IMR-90 (cell line): ENCODE measurements at regions not wholly inside any gene's neighbourhood (a gene's known extent, or its start where the extent isn't known, plus 50 kb on each side); places are given as distances from the start of the nearest gene placed in this dataset.
"Not testable (repeated sequence)": the region's sequence is repeated elsewhere in the genome, so short reads cannot be mapped to it uniquely, and the experiment has no call there.

Experiments
- BHLHE40 ChIP-seq: fragments of 150-350 bp; IDR thresholded peaks from 2 replicates; pipeline ENCODE4 v1.6.1; 2016; ENCODE audit warnings: mild to moderate bottlenecking, low read depth, low read length
- CEBPB ChIP-seq: IDR thresholded peaks from 2 replicates; pipeline ENCODE4 v1.6.1; 2012; ENCODE audit warnings: low read depth, low read length, improper control_type of control experiment
- CHD1 ChIP-seq: IDR thresholded peaks from 2 replicates; pipeline ENCODE4 v1.6.1; 2012; ENCODE audit warnings: low read depth, low read length, improper control_type of control experiment
- CTCF ChIP-seq: conservative IDR thresholded peaks from 2 replicates; pipeline ENCODE4 v1.5.1; 2012; ENCODE audit warnings: mild to moderate bottlenecking, low read depth, low read length, improper control_type of control experiment
- ELK1 ChIP-seq: fragments of 150-350 bp; IDR thresholded peaks from 2 replicates; pipeline ENCODE4 v1.6.1; 2016; ENCODE audit warnings: low read depth, mild to moderate bottlenecking, low read length, moderate library complexity, borderline replicate concordance
- FOS ChIP-seq: fragments of 150-350 bp; IDR thresholded peaks from 2 replicates; pipeline ENCODE4 v1.6.1; 2016; ENCODE audit warnings: low read depth, low read length
- MAFK ChIP-seq: IDR thresholded peaks from 2 replicates; pipeline ENCODE4 v1.6.1; 2012; ENCODE audit warnings: low read depth, low read length, improper control_type of control experiment
- MXI1 ChIP-seq: IDR thresholded peaks from 2 replicates; pipeline ENCODE4 v1.6.1; 2012; ENCODE audit warnings: low read depth, mild to moderate bottlenecking, low read length, moderate library complexity, borderline replicate concordance
- NFE2L2 ChIP-seq: fragments of 150-350 bp; IDR thresholded peaks from 2 replicates; pipeline ENCODE4 v1.6.1; 2016; ENCODE audit warnings: low read depth, mild to moderate bottlenecking, low read length
- POLR2A ChIP-seq: IDR thresholded peaks from 2 replicates; pipeline ENCODE4 v1.6.1; 2012; ENCODE audit warnings: mild to moderate bottlenecking, low read depth, low read length
- RAD21 ChIP-seq: IDR thresholded peaks from 2 replicates; pipeline ENCODE4 v1.6.1; 2012; ENCODE audit warnings: low read length, improper control_type of control experiment
- RFX5 ChIP-seq: IDR thresholded peaks from 2 replicates; pipeline ENCODE4 v1.8.0; 2012; ENCODE audit warnings: low read depth, mild to moderate bottlenecking, low read length, moderate library complexity
- SMC3 ChIP-seq: fragments of 150-350 bp; IDR thresholded peaks from 2 replicates; pipeline ENCODE4 v1.6.1; 2016; ENCODE audit warnings: low read depth, mild to moderate bottlenecking, antibody characterized with exemption, low read length, moderate library complexity
- USF2 ChIP-seq: fragments of 150-350 bp; IDR thresholded peaks from 2 replicates; pipeline ENCODE4 v1.6.1; 2017; ENCODE audit warnings: mild to moderate bottlenecking, antibody characterized with exemption, low read length, low read depth

GRCh38 chr10:46768515-46769291, 142.5 kb upstream of the PTPN20 start:
- not testable (repeated sequence) for TF ChIP-seq CTCF, MAFK, POLR2A, FOS, RFX5, SMC3, BHLHE40, CEBPB, MXI1, ELK1, RAD21, NFE2L2, USF2, CHD1
